ENCODE measurements at regions not wholly inside any gene's neighbourhood (a gene's known extent, or its start where the extent isn't known, plus 50 kb on each side); places are given as distances from the start of the nearest gene placed in this dataset.

GRCh38 chr19:30076751-30077670 is 135.0 kb downstream of the URI1 start:
- TF ChIP-seq GATA2 (IDR thresholded peaks at IDR 0.05; ENCODE audit: low read depth, low read length) (no peak), GATA3 (IDR thresholded peaks at IDR 0.05; ENCODE audit: low read depth, low read length) (no peak)

All from SH-SY5Y (cell line).